Neutrophil (primary cell): ENCODE measurements at regions not wholly inside any gene's neighbourhood (a gene's known extent, or its start where the extent isn't known, plus 50 kb on each side); places are given as distances from the start of the nearest gene placed in this dataset.

ENCODE experiments used
- H3K27ac ChIP-seq: fragments of 200-600 bp; sonication (generic); 2 replicates; pipeline ENCODE4 v1.5.1; 2016; ENCODE audit warnings: mild to moderate bottlenecking, moderate library complexity
- H3K27me3 ChIP-seq: fragments of 200-600 bp; sonication (generic); 2 replicates; pipeline ENCODE4 v1.6.0; 2016; ENCODE audit warnings: mild to moderate bottlenecking
- H3K36me3 ChIP-seq: fragments of 200-600 bp; sonication (generic); 2 replicates; pipeline ENCODE4 v1.5.1; 2017
- H3K4me1 ChIP-seq, 2 experiments: fragments of 200-600 bp in 1 of 2; sonication (generic) in 1 of 2; 1 replicate in 1 of 2; 2 replicates in 1 of 2; pipeline versions ENCODE4 v1.5.1 to v1.6.1; 2013 to 2016; ENCODE audit warnings: low read depth in 1 of 2, low read length in 1 of 2, mild to moderate bottlenecking in 1 of 2, moderate library complexity in 1 of 2; ENCODE audit not compliant: control insufficient read depth in 1 of 2, insufficient read depth in 1 of 2
- H3K4me3 ChIP-seq, 2 experiments: fragments of 200-600 bp in 1 of 2; sonication (generic) in 1 of 2; 1 replicate in 1 of 2; 2 replicates in 1 of 2; pipeline ENCODE4 v1.5.1; 2013 to 2016; ENCODE audit warnings: low read depth in 1 of 2, low read length in 1 of 2, mild to moderate bottlenecking in 1 of 2, moderate library complexity in 1 of 2
- H3K9me3 ChIP-seq: fragments of 200-600 bp; sonication (generic); 2 replicates; pipeline ENCODE4 v1.5.1; 2016
- TF ChIP-seq, protein P1 (sequence below): fragments of 200-600 bp; sonication (generic); IDR thresholded peaks from 2 replicates; pipeline ENCODE4 v1.5.1; 2016; ENCODE audit warnings: antibody characterized with exemption

DNA sequence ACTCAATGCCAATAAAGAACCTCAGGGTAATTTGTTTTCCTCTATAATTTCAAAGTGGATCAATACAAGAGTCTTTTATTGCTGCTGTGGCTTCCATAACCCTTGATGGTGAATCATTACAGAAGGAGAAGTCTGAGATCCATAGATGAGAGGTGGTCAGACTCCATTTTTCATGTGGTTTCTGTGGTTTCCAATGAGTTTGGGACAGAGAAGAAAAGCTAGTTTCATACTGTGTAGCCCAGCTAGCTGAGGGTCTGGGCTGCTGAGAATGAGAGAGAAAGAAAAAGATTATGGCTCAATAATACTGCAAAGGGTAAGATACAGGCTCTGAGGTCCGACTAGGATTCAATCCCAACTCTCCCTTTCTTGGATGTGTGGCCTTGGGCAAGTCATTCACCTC is 180.6 kb upstream of the LRRN1 start:
- no peak overlapping the region for H3K4me3 ChIP-seq
- H3K27me3 ChIP-seq: no peaks in the 10 kb centered on the region
- TF ChIP-seq, protein P1, sequence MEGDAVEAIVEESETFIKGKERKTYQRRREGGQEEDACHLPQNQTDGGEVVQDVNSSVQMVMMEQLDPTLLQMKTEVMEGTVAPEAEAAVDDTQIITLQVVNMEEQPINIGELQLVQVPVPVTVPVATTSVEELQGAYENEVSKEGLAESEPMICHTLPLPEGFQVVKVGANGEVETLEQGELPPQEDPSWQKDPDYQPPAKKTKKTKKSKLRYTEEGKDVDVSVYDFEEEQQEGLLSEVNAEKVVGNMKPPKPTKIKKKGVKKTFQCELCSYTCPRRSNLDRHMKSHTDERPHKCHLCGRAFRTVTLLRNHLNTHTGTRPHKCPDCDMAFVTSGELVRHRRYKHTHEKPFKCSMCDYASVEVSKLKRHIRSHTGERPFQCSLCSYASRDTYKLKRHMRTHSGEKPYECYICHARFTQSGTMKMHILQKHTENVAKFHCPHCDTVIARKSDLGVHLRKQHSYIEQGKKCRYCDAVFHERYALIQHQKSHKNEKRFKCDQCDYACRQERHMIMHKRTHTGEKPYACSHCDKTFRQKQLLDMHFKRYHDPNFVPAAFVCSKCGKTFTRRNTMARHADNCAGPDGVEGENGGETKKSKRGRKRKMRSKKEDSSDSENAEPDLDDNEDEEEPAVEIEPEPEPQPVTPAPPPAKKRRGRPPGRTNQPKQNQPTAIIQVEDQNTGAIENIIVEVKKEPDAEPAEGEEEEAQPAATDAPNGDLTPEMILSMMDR: no peak
- H3K27ac ChIP-seq: no peak overlapping the region
- no peaks in the 10 kb centered on the region for H3K36me3 ChIP-seq
- no peaks in the 10 kb centered on the region for H3K4me1 ChIP-seq
- no peaks in the 10 kb centered on the region for H3K9me3 ChIP-seq

DNA sequence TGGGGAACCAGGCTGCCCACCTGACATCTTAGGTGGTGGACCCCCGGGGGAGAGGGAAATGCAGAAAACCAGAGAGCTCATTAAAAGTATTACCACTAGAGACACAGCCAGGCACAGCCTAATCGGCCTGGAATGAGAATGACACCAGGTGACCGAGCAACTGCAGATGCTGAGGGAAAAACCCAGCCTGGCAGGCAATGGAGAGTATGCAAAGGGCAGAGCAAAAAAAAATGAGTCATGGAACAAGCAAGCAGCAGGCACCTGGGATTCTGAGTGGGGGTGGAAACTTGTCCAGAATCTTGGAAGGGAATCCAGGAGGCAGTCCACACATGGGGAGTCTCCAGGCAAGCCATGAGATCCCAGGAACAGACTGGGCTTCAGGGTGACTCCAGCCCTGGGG is 183.7 kb upstream of the LRRN1 start:
- Histone ChIP-seq H3K4me3 (no peak overlapping the region), H3K27me3 (no peaks in the 10 kb centered on the region), H3K4me1 (no peaks in the 10 kb centered on the region), H3K27ac (no peak overlapping the region), H3K9me3 (no peaks in the 10 kb centered on the region), H3K36me3 (no peaks in the 10 kb centered on the region)
- TF ChIP-seq, protein P1: no peak

DNA sequence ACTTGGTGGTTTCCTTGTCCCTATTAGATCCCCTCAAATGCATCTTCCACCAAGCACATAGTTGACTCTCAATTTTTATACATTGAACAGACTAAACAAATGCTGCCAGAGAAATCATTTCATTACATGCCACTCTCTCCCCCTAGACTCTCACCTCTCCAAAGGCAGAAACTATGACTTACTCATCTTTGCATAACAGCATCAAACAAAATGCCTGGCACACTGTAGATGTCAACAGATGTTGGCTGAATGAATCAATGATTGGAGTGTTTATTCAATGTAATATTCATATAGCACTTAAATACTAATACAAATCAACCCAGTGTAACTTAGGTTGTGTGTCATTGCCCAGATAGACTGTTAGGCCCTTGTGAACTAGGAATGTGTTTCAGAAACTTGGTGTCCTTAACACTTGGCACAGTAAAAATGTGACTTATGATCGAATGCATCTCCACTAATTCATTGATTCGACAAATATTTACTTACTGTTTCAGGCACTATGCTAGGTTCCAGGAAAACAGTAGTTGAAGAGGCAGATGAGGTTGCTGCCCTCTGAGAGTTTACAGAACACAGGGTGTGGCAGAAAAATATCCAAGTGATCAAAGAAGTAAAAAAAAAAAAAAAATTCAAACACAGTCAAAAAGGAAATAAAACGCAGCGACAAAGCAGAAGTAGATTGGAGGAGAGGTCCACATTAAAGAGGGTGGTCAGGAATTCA is 188.5 kb upstream of the LRRN1 start:
- Histone ChIP-seq H3K27ac (no peak overlapping the region), H3K36me3 (no peaks in the 10 kb centered on the region), H3K9me3 (no peaks in the 10 kb centered on the region), H3K27me3 (no peaks in the 10 kb centered on the region), H3K4me3 (no peak overlapping the region), H3K4me1 (no peaks in the 10 kb centered on the region)
- TF ChIP-seq, protein P1: no peak

- peaks cover 0 to 4% of the 10 kb centered on the region in 2 experiments for H3K4me1 ChIP-seq
- no peaks in the 10 kb centered on the region for H3K27me3 ChIP-seq
- TF ChIP-seq, protein P1: no peak
- H3K9me3 ChIP-seq: no peaks in the 10 kb centered on the region
- no peaks in the 10 kb centered on the region for H3K36me3 ChIP-seq
- H3K4me3 ChIP-seq: no peak overlapping the region
- H3K27ac ChIP-seq: no peak overlapping the region
Measured at GRCh38 chr3:3606321-3606720, 192.9 kb upstream of the LRRN1 start.

DNA sequence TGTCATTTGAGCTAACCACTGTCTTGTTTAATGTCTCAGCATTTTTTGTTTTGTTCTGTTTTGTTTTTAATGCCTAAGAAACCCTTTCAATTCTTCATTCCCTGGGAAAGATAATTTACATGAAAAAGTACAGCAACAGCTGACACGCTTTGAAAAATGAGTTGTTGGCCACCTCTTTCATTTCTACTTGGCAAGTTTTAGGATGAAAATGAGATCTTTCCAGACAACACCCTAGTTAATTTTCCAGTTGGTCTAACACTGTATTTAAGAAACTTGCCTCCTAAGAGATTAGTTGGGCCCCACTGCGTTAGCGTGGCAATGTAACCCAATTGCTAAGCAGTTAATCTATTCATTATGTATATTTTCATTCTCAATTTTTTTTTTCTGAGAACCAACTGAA is 194.0 kb upstream of the LRRN1 start:
- Histone ChIP-seq H3K27me3 (no peaks in the 10 kb centered on the region), H3K27ac (no peak overlapping the region), H3K4me3 (no peak overlapping the region), H3K9me3 (no peaks in the 10 kb centered on the region), H3K36me3 (no peaks in the 10 kb centered on the region), H3K4me1 (peaks cover 0 to 4% of the 10 kb centered on the region in 2 experiments)
- TF ChIP-seq, protein P1: no peak
